Testis (tissue), 2 donors: ENCODE measurements at regions not wholly inside any gene's neighbourhood (a gene's known extent, or its start where the extent isn't known, plus 50 kb on each side); places are given as distances from the start of the nearest gene placed in this dataset.

Experiments
- POLR2A ChIP-seq: fragments of 450-650 bp; IDR thresholded peaks from one replicate; pipeline ENCODE4 v1.6.1; 2017; ENCODE audit warnings: antibody characterized with exemption, mild to moderate bottlenecking, moderate library complexity
- TF ChIP-seq, protein P1 (sequence below), 3 experiments: fragments of 450-650 bp in 2 of 3; fragments of 200-600 bp in 1 of 3; sonication (generic) in 1 of 3; IDR thresholded peaks; one replicate each; pipeline ENCODE4 v1.5.1; 2016 to 2019; ENCODE audit warnings: antibody characterized with exemption in 3 of 3, mild to moderate bottlenecking in 2 of 3, moderate library complexity in 1 of 3

DNA sequence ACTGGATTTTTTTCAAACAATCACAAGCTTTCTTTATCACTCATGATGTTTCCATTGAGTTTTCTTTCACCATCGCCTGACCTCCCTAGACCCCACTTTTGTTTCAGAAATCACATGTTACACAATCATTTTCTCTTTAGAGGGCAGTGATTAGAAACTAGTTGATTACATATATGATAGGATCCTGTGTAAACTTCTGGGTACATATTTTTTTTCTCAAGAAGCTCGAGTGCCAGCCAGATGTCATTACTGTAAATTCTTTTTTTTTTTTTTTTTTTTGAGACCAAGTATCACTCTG lies 62.4 kb upstream of the PSMA6 start:
- no peak for TF ChIP-seq POLR2A
- TF ChIP-seq, protein P1, sequence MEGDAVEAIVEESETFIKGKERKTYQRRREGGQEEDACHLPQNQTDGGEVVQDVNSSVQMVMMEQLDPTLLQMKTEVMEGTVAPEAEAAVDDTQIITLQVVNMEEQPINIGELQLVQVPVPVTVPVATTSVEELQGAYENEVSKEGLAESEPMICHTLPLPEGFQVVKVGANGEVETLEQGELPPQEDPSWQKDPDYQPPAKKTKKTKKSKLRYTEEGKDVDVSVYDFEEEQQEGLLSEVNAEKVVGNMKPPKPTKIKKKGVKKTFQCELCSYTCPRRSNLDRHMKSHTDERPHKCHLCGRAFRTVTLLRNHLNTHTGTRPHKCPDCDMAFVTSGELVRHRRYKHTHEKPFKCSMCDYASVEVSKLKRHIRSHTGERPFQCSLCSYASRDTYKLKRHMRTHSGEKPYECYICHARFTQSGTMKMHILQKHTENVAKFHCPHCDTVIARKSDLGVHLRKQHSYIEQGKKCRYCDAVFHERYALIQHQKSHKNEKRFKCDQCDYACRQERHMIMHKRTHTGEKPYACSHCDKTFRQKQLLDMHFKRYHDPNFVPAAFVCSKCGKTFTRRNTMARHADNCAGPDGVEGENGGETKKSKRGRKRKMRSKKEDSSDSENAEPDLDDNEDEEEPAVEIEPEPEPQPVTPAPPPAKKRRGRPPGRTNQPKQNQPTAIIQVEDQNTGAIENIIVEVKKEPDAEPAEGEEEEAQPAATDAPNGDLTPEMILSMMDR (IDR thresholded peaks at IDR 0.05), result no peak
